Endothelial cell of umbilical vein (primary cell): ENCODE measurements at regions not wholly inside any gene's neighbourhood (a gene's known extent, or its start where the extent isn't known, plus 50 kb on each side); places are given as distances from the start of the nearest gene placed in this dataset.

Source experiments
- BruUV-seq: library from RNA; stranded (reverse); fragments of 400-500 nt; replicated peaks from 2 replicates; lab custom pipeline; 2021; lab: Mats Ljungman, UMichigan
- CTCF ChIA-PET: fragments of 300-600, 350-600 bp; sonication (Branson Sonifier 250); formaldehyde crosslinking; loops from one replicate; lab custom pipeline; 2021; ENCODE audit warnings: antibody characterized with exemption, inconsistent platforms; lab: Charles Lee
- POLR2A ChIA-PET: fragments of 300-600, 350-600 bp; sonication (Branson Sonifier 250); formaldehyde crosslinking; loops from one replicate; lab custom pipeline; 2021; ENCODE audit warnings: antibody characterized with exemption, inconsistent platforms; lab: Charles Lee
- DNase-seq: peaks from one replicate; pipeline ENCODE4 v3.0.0-alpha.2; 2011; ENCODE audit warnings: low read depth, low spot score
- FAIRE-seq: peaks from 2 replicates; lab custom pipeline; 2011; peaks lifted over from hg19 to GRCh38; lab: Jason Lieb, UNC
- H2AFZ ChIP-seq: 2 replicates; pipeline ENCODE4 v1.6.0; 2012; ENCODE audit warnings: low read depth, low read length, control low read depth, inconsistent platforms
- H3K27ac ChIP-seq: 2 replicates; pipeline ENCODE4 v1.5.1; 2011; ENCODE audit warnings: low read depth, mild to moderate bottlenecking, control low read depth, low read length, moderate library complexity; ENCODE audit not compliant: insufficient read depth
- H3K27me3 ChIP-seq, 2 experiments: 2 replicates each; pipeline versions ENCODE4 v1.6.0 to v1.6.1; 2011; ENCODE audit warnings: low read length in 2 of 2, mixed read lengths in 1 of 2; ENCODE audit not compliant: control insufficient read depth in 2 of 2, insufficient read depth in 2 of 2
- H3K36me3 ChIP-seq, 2 experiments: 2 replicates in 1 of 2; 3 replicates in 1 of 2; pipeline ENCODE4 v1.5.1; 2011; ENCODE audit warnings: low read length in 2 of 2, mild to moderate bottlenecking in 1 of 2, moderate library complexity in 1 of 2; ENCODE audit not compliant: control insufficient read depth in 2 of 2, insufficient read depth in 2 of 2; ENCODE audit errors: extremely low read depth in 1 of 2
- H3K4me1 ChIP-seq: 3 replicates; pipeline ENCODE4 v1.5.1; 2011; ENCODE audit warnings: mild to moderate bottlenecking, low read length; ENCODE audit not compliant: control insufficient read depth, insufficient read depth; ENCODE audit errors: extremely low read depth
- H3K4me2 ChIP-seq: 2 replicates; pipeline ENCODE4 v1.6.1; 2011; ENCODE audit warnings: low read length, control low read depth, mixed read lengths; ENCODE audit not compliant: insufficient read depth
- H3K4me3 ChIP-seq, 3 experiments: fragments of 200-600 bp in 1 of 3; sonication (generic), shearing (Covaris generic) in 1 of 3; replicated peaks in 1 of 3; 2 replicates each; pipeline ENCODE4 v1.5.1; 2011 to 2016; ENCODE audit warnings: control low read depth in 3 of 3, low read length in 3 of 3, mild to moderate bottlenecking in 2 of 3, inconsistent platforms in 1 of 3, low read depth in 1 of 3, moderate library complexity in 1 of 3; ENCODE audit not compliant: insufficient read depth in 1 of 3
- H3K79me2 ChIP-seq: 2 replicates; pipeline ENCODE4 v1.6.0; 2012; ENCODE audit warnings: low read length, inconsistent platforms; ENCODE audit not compliant: control insufficient read depth, insufficient read depth
- H3K9ac ChIP-seq: replicated peaks from 2 replicates; pipeline ENCODE3; 2011; ENCODE audit warnings: low read length, control low read depth; ENCODE audit not compliant: insufficient read depth; ENCODE audit errors: extremely low read depth
- H3K9me1 ChIP-seq: replicated peaks from 3 replicates; pipeline ENCODE4 v1.6.0; 2011; ENCODE audit warnings: mild to moderate bottlenecking, low read length; ENCODE audit not compliant: control insufficient read depth, insufficient read depth; ENCODE audit errors: extremely low read depth
- H3K9me3 ChIP-seq: replicated peaks from 2 replicates; pipeline ENCODE4 v1.5.1; 2012; ENCODE audit warnings: low read length, inconsistent platforms; ENCODE audit not compliant: control insufficient read depth, insufficient read depth
- H4K20me1 ChIP-seq: replicated peaks from 2 replicates; pipeline ENCODE3; 2011; ENCODE audit warnings: mild to moderate bottlenecking, low read length; ENCODE audit not compliant: control insufficient read depth, insufficient read depth; ENCODE audit errors: extremely low read depth
- EZH2 ChIP-seq: IDR thresholded peaks from 2 replicates; pipeline ENCODE4 v1.6.1; 2012; ENCODE audit warnings: borderline replicate concordance, low read depth, mild to moderate bottlenecking, moderate library complexity, low read length, inconsistent platforms; ENCODE audit not compliant: severe bottlenecking
- FOS ChIP-seq: IDR thresholded peaks from 2 replicates; pipeline ENCODE4 v1.6.1; 2011; ENCODE audit warnings: mild to moderate bottlenecking, low read length, moderate library complexity, borderline replicate concordance; ENCODE audit not compliant: insufficient read depth
- GATA2 ChIP-seq: IDR thresholded peaks from 2 replicates; pipeline ENCODE4 v1.7.0; 2011; ENCODE audit warnings: low read depth, mild to moderate bottlenecking, moderate library complexity, mixed read lengths, low read length; ENCODE audit not compliant: insufficient read length, insufficient read depth
- JUN ChIP-seq: IDR thresholded peaks from 2 replicates; pipeline ENCODE4 v1.6.1; 2011; ENCODE audit warnings: borderline replicate concordance, low read depth; ENCODE audit not compliant: insufficient read length, insufficient read depth
- MYC ChIP-seq: IDR thresholded peaks from one replicate; pipeline ENCODE4 v1.6.1; 2011; ENCODE audit warnings: mild to moderate bottlenecking, low read depth, low read length
- POLR2A ChIP-seq: IDR thresholded peaks from 2 replicates; pipeline ENCODE4 v1.6.1; 2012; ENCODE audit warnings: low read depth, mild to moderate bottlenecking, control low read depth, low read length
- POLR2AphosphoS5 ChIP-seq: IDR thresholded peaks from 2 replicates; pipeline ENCODE4 v1.6.1; 2012; ENCODE audit warnings: low read depth, mild to moderate bottlenecking, control low read depth, low read length, moderate library complexity; ENCODE audit not compliant: insufficient read depth
- dilution Hi-C: fragments of 300-500 bp; cut with MboI; formaldehyde crosslinking; loops from one replicate; pipeline ENCODE4 v1.15.0; 2019; ENCODE audit warnings: low sequenced_read_pairs; ENCODE audit not compliant: extremely low pct_ligation_motif_present
- intact Hi-C: fragments of 100-400 bp; cut with micrococcal nuclease; formaldehyde crosslinking; loops from one replicate; pipeline ENCODE4 v1.10.0; 2022
- TF ChIP-seq, protein P1 (sequence below): IDR thresholded peaks from 2 replicates; pipeline ENCODE4 v1.6.1; 2011; ENCODE audit not compliant: insufficient read depth, insufficient read length
- TF ChIP-seq, protein P2 (sequence below), 2 donors: IDR thresholded peaks; 1 replicate in 1 of 2; 2 replicates in 1 of 2; pipeline ENCODE4 v1.5.1; 2011; ENCODE audit warnings: low read length in 2 of 2, mild to moderate bottlenecking in 2 of 2, moderate library complexity in 2 of 2, control low read depth in 1 of 2, inconsistent platforms in 1 of 2, low read depth in 1 of 2; ENCODE audit not compliant: insufficient read depth in 1 of 2; ENCODE audit errors: extremely low read depth in 1 of 2

- TF ChIP-seq GATA2 = no peak
- no peak for TF ChIP-seq POLR2AphosphoS5
- no peak for TF ChIP-seq EZH2
- TF ChIP-seq FOS = no peak
- no peak for TF ChIP-seq POLR2A
- no peak for TF ChIP-seq MYC
- TF ChIP-seq, protein P1, sequence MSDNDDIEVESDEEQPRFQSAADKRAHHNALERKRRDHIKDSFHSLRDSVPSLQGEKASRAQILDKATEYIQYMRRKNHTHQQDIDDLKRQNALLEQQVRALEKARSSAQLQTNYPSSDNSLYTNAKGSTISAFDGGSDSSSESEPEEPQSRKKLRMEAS = no peak
- TF ChIP-seq, protein P2, sequence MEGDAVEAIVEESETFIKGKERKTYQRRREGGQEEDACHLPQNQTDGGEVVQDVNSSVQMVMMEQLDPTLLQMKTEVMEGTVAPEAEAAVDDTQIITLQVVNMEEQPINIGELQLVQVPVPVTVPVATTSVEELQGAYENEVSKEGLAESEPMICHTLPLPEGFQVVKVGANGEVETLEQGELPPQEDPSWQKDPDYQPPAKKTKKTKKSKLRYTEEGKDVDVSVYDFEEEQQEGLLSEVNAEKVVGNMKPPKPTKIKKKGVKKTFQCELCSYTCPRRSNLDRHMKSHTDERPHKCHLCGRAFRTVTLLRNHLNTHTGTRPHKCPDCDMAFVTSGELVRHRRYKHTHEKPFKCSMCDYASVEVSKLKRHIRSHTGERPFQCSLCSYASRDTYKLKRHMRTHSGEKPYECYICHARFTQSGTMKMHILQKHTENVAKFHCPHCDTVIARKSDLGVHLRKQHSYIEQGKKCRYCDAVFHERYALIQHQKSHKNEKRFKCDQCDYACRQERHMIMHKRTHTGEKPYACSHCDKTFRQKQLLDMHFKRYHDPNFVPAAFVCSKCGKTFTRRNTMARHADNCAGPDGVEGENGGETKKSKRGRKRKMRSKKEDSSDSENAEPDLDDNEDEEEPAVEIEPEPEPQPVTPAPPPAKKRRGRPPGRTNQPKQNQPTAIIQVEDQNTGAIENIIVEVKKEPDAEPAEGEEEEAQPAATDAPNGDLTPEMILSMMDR (IDR thresholded peaks at IDR 0.05; ENCODE audit: extremely low read depth in 1 of 2, insufficient read depth in 1 of 2, low read depth in 1 of 2, low read length in 2 of 2) = no peak
- no peak for TF ChIP-seq JUN
- no TSS peak for BruUV-seq
- DNase-seq (no peak), FAIRE-seq (no peak)
- Histone ChIP-seq H3K27me3 (no peaks in the 10 kb centered on the region), H3K27ac (no peak overlapping the region), H2AFZ (no peak overlapping the region), H3K9ac (no peak overlapping the region), H4K20me1 (no peaks in the 10 kb centered on the region), H3K4me1 (no peaks in the 10 kb centered on the region), H3K4me2 (no peak overlapping the region), H3K9me3 (no peaks in the 10 kb centered on the region), H3K9me1 (no peaks in the 10 kb centered on the region), H3K36me3 (no peaks in the 10 kb centered on the region), H3K79me2 (no peaks in the 10 kb centered on the region), H3K4me3 (no peak overlapping the region)
- POLR2A ChIA-PET = no interaction called here
- CTCF ChIA-PET = no interaction called here
- dilution Hi-C loops (no loop called here), intact Hi-C loops (no loop called here)
Measured at GRCh38 chr9:107093365-107094060, 189.6 kb upstream of the RAD23B start.
